Skeletal muscle tissue (tissue), 3 donors: ENCODE measurements at regions not wholly inside any gene's neighbourhood (a gene's known extent, or its start where the extent isn't known, plus 50 kb on each side); places are given as distances from the start of the nearest gene placed in this dataset.

Experiments used
- H3K27ac ChIP-seq: one replicate; pipeline ENCODE4 v1.7.0; 2013; ENCODE audit warnings: mild to moderate bottlenecking, low read depth, low read length, inconsistent platforms
- H3K27me3 ChIP-seq, 3 donors: one replicate each; pipeline ENCODE4 v1.7.0; 2013; ENCODE audit warnings: low read length in 3 of 3; ENCODE audit not compliant: control insufficient read depth in 3 of 3, insufficient read depth in 3 of 3
- H3K36me3 ChIP-seq, 3 donors: one replicate each; pipeline ENCODE4 v1.7.0; 2013; ENCODE audit warnings: low read length in 3 of 3; ENCODE audit not compliant: control insufficient read depth in 3 of 3, insufficient read depth in 3 of 3
- H3K4me1 ChIP-seq, 3 donors: one replicate each; pipeline ENCODE4 v1.7.0; 2013; ENCODE audit warnings: low read length in 3 of 3, mild to moderate bottlenecking in 3 of 3; ENCODE audit not compliant: control insufficient read depth in 3 of 3, insufficient read depth in 3 of 3
- H3K4me3 ChIP-seq, 3 donors: one replicate each; pipeline ENCODE4 v1.7.0; 2013; ENCODE audit warnings: low read length in 3 of 3
- H3K9ac ChIP-seq, 3 donors: one replicate each; pipeline ENCODE4 v1.7.0; 2013; ENCODE audit warnings: low read length in 3 of 3, mild to moderate bottlenecking in 3 of 3, moderate library complexity in 2 of 3, low read depth in 1 of 3
- H3K9me3 ChIP-seq, 3 donors: one replicate each; pipeline ENCODE4 v1.7.0; 2013; ENCODE audit warnings: low read length in 3 of 3; ENCODE audit not compliant: control insufficient read depth in 3 of 3
- donor health status: Osteomylitis.

- Histone ChIP-seq H3K27ac (no peak overlapping the region), H3K27me3 (peaks cover 0 to 2% (median 0%) of the 10 kb centered on the region in 3 donors), H3K4me1 (peaks cover 0 to 3% (median under 1%) of the 10 kb centered on the region in 3 donors), H3K36me3 (no peaks in the 10 kb centered on the region), H3K9ac (no peak overlapping the region), H3K4me3 (no peak overlapping the region), H3K9me3 (peaks cover 0 to 3% (median 0%) of the 10 kb centered on the region in 3 donors)
These were observed 127.7 kb upstream of the LRFN2 start for GRCh38 chr6:40714576-40715564.

GRCh38 chr6:40714143-40714542 is 127.0 kb upstream of the LRFN2 start:
- Histone ChIP-seq H3K36me3 (no peaks in the 10 kb centered on the region), H3K27ac (no peak overlapping the region), H3K4me1 (no peaks in the 10 kb centered on the region), H3K4me3 (no peak overlapping the region), H3K27me3 (peaks cover 0 to 2% (median 0%) of the 10 kb centered on the region in 3 donors), H3K9me3 (peaks cover 0 to 3% (median 0%) of the 10 kb centered on the region in 3 donors), H3K9ac (no peak overlapping the region)

GRCh38 chr6:40713002-40713719 is 126.0 kb upstream of the LRFN2 start:
- Histone ChIP-seq H3K27ac (no peak overlapping the region), H3K4me3 (no peak overlapping the region), H3K9me3 (peaks cover 0 to 3% (median 0%) of the 10 kb centered on the region in 3 donors), H3K4me1 (no peaks in the 10 kb centered on the region), H3K27me3 (peaks cover 0 to 2% (median 0%) of the 10 kb centered on the region in 3 donors), H3K9ac (no peak overlapping the region), H3K36me3 (no peaks in the 10 kb centered on the region)

GRCh38 chr6:40710626-40711330 is 123.6 kb upstream of the LRFN2 start:
- no peaks in the 10 kb centered on the region for H3K9me3 ChIP-seq
- no peak overlapping the region for H3K4me3 ChIP-seq
- no peak overlapping the region for H3K27ac ChIP-seq
- no peaks in the 10 kb centered on the region for H3K4me1 ChIP-seq
- no peaks in the 10 kb centered on the region for H3K36me3 ChIP-seq
- no peak overlapping the region for H3K9ac ChIP-seq
- H3K27me3 ChIP-seq, result peaks cover 0 to 3% (median 2%) of the 10 kb centered on the region in 3 donors

GRCh38 chr6:40708049-40708448 is 120.9 kb upstream of the LRFN2 start:
- Histone ChIP-seq H3K9me3 (no peaks in the 10 kb centered on the region), H3K27me3 (peaks cover 0 to 3% (median 0%) of the 10 kb centered on the region in 3 donors), H3K36me3 (no peaks in the 10 kb centered on the region), H3K4me1 (no peaks in the 10 kb centered on the region), H3K4me3 (no peak overlapping the region), H3K9ac (no peak overlapping the region), H3K27ac (no peak overlapping the region)

GRCh38 chr6:40706178-40706577 is 119.0 kb upstream of the LRFN2 start:
- H3K9ac ChIP-seq, result no peak overlapping the region
- H3K27ac ChIP-seq, result no peak overlapping the region
- H3K4me3 ChIP-seq, result no peak overlapping the region
- H3K27me3 ChIP-seq, result peaks cover 0 to 3% (median 2%) of the 10 kb centered on the region in 3 donors
- no peaks in the 10 kb centered on the region for H3K9me3 ChIP-seq
- no peaks in the 10 kb centered on the region for H3K36me3 ChIP-seq
- H3K4me1 ChIP-seq, result no peaks in the 10 kb centered on the region

GRCh38 chr6:40705354-40705753 is 118.2 kb upstream of the LRFN2 start:
- H3K27ac ChIP-seq, result no peak overlapping the region
- no peak overlapping the region for H3K4me3 ChIP-seq
- H3K4me1 ChIP-seq, result no peaks in the 10 kb centered on the region
- H3K9ac ChIP-seq, result no peak overlapping the region
- no peaks in the 10 kb centered on the region for H3K9me3 ChIP-seq
- no peaks in the 10 kb centered on the region for H3K36me3 ChIP-seq
- peaks cover 0 to 3% (median 2%) of the 10 kb centered on the region in 3 donors for H3K27me3 ChIP-seq

- Histone ChIP-seq H3K27me3 (peaks cover 0 to 3% (median 2%) of the 10 kb centered on the region in 3 donors), H3K4me3 (no peak overlapping the region)
These were observed 114.3 kb upstream of the LRFN2 start for GRCh38 chr6:40701352-40702007.

GRCh38 chr6:40700006-40700580 is 112.9 kb upstream of the LRFN2 start:
- no peak overlapping the region for H3K4me3 ChIP-seq
- no peaks in the 10 kb centered on the region for H3K4me1 ChIP-seq
- no peak overlapping the region for H3K27ac ChIP-seq
- H3K27me3 ChIP-seq, result peaks cover 0 to 3% (median 2%) of the 10 kb centered on the region in 3 donors
- H3K9ac ChIP-seq, result no peak overlapping the region
- H3K9me3 ChIP-seq, result no peaks in the 10 kb centered on the region
- H3K36me3 ChIP-seq, result no peaks in the 10 kb centered on the region

More at GRCh38 chr6:40701352-40702007, 114.3 kb upstream of the LRFN2 start:
- no peak overlapping the region for H3K9ac ChIP-seq
- H3K9me3 ChIP-seq, result no peaks in the 10 kb centered on the region
- no peak overlapping the region for H3K27ac ChIP-seq
- H3K36me3 ChIP-seq, result no peaks in the 10 kb centered on the region
- H3K4me1 ChIP-seq, result no peaks in the 10 kb centered on the region
